ENCODE measurements at regions not wholly inside any gene's neighbourhood (a gene's known extent, or its start where the extent isn't known, plus 50 kb on each side); places are given as distances from the start of the nearest gene placed in this dataset.

DNA sequence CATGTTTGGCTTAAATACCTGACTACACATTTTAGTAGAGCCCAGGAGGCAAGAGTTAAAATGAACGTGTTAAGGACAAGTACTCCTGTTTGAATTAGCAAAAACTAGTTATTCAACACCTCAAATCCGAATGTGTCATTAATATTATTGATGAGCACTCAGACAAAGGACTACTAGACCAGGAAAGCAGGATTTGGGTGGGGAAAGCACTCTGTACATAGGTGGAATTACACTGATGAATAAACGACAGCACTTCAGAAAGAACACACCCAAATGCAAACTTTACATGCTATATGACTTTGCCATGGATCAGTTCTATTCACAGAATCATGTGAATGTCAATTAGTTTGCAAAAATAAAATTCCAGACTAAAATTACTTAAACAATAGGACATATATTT lies 95.1 kb upstream of the CAV2 start:
- ATAC-seq (no peak), DNase-seq (ENCODE audit: low read depth, low spot score) (no peak)
- no peaks in the 10 kb centered on the region for H3K9me2 ChIP-seq (ENCODE audit: insufficient read depth)
- no peak overlapping the region for H3K4me3 ChIP-seq (replicated peaks in 1 of 2; ENCODE audit: low read depth in 1 of 2, low read length in 2 of 2)
- H3K27ac ChIP-seq (ENCODE audit: low read depth, low read length), result no peak overlapping the region
- peaks cover 11 to 35% of the 10 kb centered on the region in 2 experiments for H3K4me1 ChIP-seq (ENCODE audit: control insufficient read depth in 1 of 2, insufficient read depth in 2 of 2, low read length in 2 of 2)
- H3K36me3 ChIP-seq (ENCODE audit: control insufficient read depth in 1 of 2, insufficient read depth in 2 of 2, low read length in 2 of 2), result no peaks in the 10 kb centered on the region
- ChIA-PET POLR2A (no interaction called here), CTCF (no interaction called here), RAD21 (ENCODE audit: low non-redundant PET in 1 of 2, low total read pairs in 2 of 2, uncharacterized antibody in 2 of 2, unreplicated experiment in 2 of 2) (no interaction called here)
- H3K79me2 ChIP-seq (ENCODE audit: insufficient read depth, low read length), result no peaks in the 10 kb centered on the region
- BruUV-seq (replicated peaks), result no TSS peak
- no peak overlapping the region for H2AFZ ChIP-seq (ENCODE audit: low read depth, low read length, poor library complexity, severe bottlenecking)
- no peak for TF ChIP-seq JUND (IDR thresholded peaks at IDR 0.05)
- TF ChIP-seq ZFX (IDR thresholded peaks at IDR 0.05), result no peak
- TF ChIP-seq FOSL1 (IDR thresholded peaks at IDR 0.05; ENCODE audit: low read depth), result no peak
- TF ChIP-seq CEBPB (IDR thresholded peaks at IDR 0.05; ENCODE audit: low read depth), result no peak
- TF ChIP-seq ELF1 (IDR thresholded peaks at IDR 0.05; ENCODE audit: borderline replicate concordance, low read depth), result no peak
- no peak for TF ChIP-seq ZNF274 (IDR thresholded peaks at IDR 0.05; ENCODE audit: low read depth, low read length)
- TF ChIP-seq YY1 (IDR thresholded peaks at IDR 0.05; ENCODE audit: extremely low read depth, insufficient replicate concordance, low read depth, low read length), result no peak
- TF ChIP-seq RAD21 (IDR thresholded peaks at IDR 0.05; ENCODE audit: low read depth), result no peak
- TF ChIP-seq, protein P1, sequence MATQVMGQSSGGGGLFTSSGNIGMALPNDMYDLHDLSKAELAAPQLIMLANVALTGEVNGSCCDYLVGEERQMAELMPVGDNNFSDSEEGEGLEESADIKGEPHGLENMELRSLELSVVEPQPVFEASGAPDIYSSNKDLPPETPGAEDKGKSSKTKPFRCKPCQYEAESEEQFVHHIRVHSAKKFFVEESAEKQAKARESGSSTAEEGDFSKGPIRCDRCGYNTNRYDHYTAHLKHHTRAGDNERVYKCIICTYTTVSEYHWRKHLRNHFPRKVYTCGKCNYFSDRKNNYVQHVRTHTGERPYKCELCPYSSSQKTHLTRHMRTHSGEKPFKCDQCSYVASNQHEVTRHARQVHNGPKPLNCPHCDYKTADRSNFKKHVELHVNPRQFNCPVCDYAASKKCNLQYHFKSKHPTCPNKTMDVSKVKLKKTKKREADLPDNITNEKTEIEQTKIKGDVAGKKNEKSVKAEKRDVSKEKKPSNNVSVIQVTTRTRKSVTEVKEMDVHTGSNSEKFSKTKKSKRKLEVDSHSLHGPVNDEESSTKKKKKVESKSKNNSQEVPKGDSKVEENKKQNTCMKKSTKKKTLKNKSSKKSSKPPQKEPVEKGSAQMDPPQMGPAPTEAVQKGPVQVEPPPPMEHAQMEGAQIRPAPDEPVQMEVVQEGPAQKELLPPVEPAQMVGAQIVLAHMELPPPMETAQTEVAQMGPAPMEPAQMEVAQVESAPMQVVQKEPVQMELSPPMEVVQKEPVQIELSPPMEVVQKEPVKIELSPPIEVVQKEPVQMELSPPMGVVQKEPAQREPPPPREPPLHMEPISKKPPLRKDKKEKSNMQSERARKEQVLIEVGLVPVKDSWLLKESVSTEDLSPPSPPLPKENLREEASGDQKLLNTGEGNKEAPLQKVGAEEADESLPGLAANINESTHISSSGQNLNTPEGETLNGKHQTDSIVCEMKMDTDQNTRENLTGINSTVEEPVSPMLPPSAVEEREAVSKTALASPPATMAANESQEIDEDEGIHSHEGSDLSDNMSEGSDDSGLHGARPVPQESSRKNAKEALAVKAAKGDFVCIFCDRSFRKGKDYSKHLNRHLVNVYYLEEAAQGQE (IDR thresholded peaks at IDR 0.05; ENCODE audit: low read depth), result no peak
- TF ChIP-seq POLR2A (IDR thresholded peaks at IDR 0.05; ENCODE audit: borderline replicate concordance, extremely low read depth, insufficient read depth, insufficient read length), result no peak
- no peak for TF ChIP-seq CBX3 (IDR thresholded peaks at IDR 0.05; ENCODE audit: low read depth)
- intact Hi-C loops (cut with micrococcal nuclease), result no loop called here
- H3K9ac ChIP-seq (ENCODE audit: low read length), result no peak overlapping the region
- H3K27me3 ChIP-seq (ENCODE audit: insufficient read depth, low read length), result no peaks in the 10 kb centered on the region
- H3K4me2 ChIP-seq (ENCODE audit: low read length), result no peak overlapping the region
- H3K9me3 ChIP-seq (ENCODE audit: control insufficient read depth in 1 of 2, insufficient read depth in 1 of 2, low read depth in 1 of 2, low read length in 2 of 2), result no peaks in the 10 kb centered on the region
- H4K20me1 ChIP-seq (ENCODE audit: insufficient read depth), result no peaks in the 10 kb centered on the region

Data from HCT116 (cell line).